Epithelial cell of proximal tubule (primary cell): ENCODE measurements at regions not wholly inside any gene's neighbourhood (a gene's known extent, or its start where the extent isn't known, plus 50 kb on each side); places are given as distances from the start of the nearest gene placed in this dataset.

Experiments
- DNase-seq: peaks from one replicate; pipeline ENCODE4 v3.0.0-alpha.2; 2011; ENCODE audit warnings: low read depth
- H3K4me3 ChIP-seq: 2 replicates; pipeline ENCODE4 v1.5.1; 2011; ENCODE audit warnings: low read depth, mild to moderate bottlenecking, low read length
- CTCF ChIP-seq: conservative IDR thresholded peaks from 2 replicates; pipeline ENCODE4 v1.5.1; 2012; ENCODE audit warnings: low read depth, mild to moderate bottlenecking, low read length

DNA sequence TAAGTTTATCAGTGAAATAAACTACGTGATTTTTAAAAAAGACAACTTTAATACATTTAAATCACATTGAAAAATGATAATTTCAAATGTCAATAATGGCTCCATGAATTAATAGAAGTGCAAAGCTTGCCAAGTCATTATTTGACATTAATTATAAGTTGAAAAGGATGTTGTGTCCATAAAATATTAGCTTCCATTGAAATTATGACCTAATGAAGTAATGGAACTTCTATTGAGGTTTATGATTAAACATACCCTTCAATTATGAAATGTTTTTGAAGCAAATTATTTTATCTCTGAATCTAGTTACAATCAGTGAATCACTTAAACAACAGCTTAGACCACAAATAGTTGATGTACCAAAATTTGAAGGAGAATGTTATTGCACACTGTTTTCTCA lies 144.2 kb downstream of the SLITRK6 start:
- no peak for TF ChIP-seq CTCF
- no peak overlapping the region for H3K4me3 ChIP-seq
- no peak for DNase-seq

DNA sequence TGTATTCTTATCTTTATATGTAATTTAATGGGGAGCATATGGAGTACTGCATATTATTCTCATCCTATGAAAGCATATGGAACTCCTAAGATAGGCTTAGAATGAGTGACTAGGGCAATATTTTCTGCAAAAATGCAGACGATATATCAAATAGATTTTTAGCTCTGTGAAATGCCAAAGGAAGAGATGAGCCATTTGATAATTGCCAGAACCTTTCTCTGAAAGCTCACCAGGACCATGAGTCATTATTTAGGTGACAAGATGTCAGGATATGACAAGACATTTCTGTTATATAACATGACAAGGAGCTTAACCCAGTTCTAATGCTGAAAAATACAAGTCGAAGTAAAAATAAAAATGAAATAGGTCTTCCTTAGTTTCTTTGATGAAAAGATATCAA lies 145.0 kb downstream of the SLITRK6 start:
- DNase-seq = no peak
- H3K4me3 ChIP-seq = no peak overlapping the region
- TF ChIP-seq CTCF = no peak

GRCh38 chr13:85653681-85654080 lies 145.5 kb downstream of the SLITRK6 start:
- no peak for TF ChIP-seq CTCF

GRCh38 chr13:85652491-85652890 lies 146.7 kb downstream of the SLITRK6 start:
- H3K4me3 ChIP-seq = no peak overlapping the region
- no peak for TF ChIP-seq CTCF
- DNase-seq = no peak

More at GRCh38 chr13:85653681-85654080, 145.5 kb downstream of the SLITRK6 start:
- no peak for DNase-seq
- no peak overlapping the region for H3K4me3 ChIP-seq

GRCh38 chr13:85651440-85651839 lies 147.8 kb downstream of the SLITRK6 start:
- H3K4me3 ChIP-seq = no peak overlapping the region
- no peak for DNase-seq
- TF ChIP-seq CTCF = no peak

DNA sequence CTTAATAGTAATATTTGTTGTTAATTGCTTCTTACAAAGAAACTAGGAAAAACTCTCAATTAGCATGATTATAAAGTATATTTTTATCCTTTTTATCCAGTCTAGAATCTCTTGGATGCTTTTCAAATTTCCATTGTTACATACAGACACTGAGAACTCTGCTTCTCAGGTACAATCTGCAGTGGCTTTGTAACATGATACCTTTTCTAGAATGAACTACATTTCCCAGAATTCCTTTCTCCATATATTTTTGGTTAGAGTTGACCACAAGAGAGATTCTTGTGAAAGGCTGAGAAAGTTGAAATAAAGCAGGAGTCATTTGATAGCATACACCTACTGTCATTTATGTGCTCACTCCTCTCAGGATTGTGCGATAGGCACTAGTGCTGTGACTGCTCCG lies 148.6 kb downstream of the SLITRK6 start:
- TF ChIP-seq CTCF = no peak
- no peak for DNase-seq
- H3K4me3 ChIP-seq = no peak overlapping the region

- no peak overlapping the region for H3K4me3 ChIP-seq
- DNase-seq = no peak
- TF ChIP-seq CTCF = no peak
Observed at GRCh38 chr13:85640727-85641126, 158.5 kb downstream of the SLITRK6 start.
